Loucy (cell line): ENCODE measurements at regions not wholly inside any gene's neighbourhood (a gene's known extent, or its start where the extent isn't known, plus 50 kb on each side); places are given as distances from the start of the nearest gene placed in this dataset.

Experiments used
- H2AFZ ChIP-seq: fragments of 200-600 bp; sonication (generic); 2 replicates; pipeline ENCODE4 v1.6.0; 2016; ENCODE audit warnings: antibody characterized with exemption, mild to moderate bottlenecking, low read length, moderate library complexity
- H3F3A ChIP-seq: fragments of 200-600 bp; 2 replicates; pipeline ENCODE4 v1.6.0; 2016; ENCODE audit warnings: antibody characterized with exemption, low read depth, mild to moderate bottlenecking
- H3K27me3 ChIP-seq: fragments of 200-600 bp; sonication (generic); 2 replicates; pipeline ENCODE4 v1.6.1; 2014; ENCODE audit warnings: low read length, mild to moderate bottlenecking; ENCODE audit not compliant: insufficient read depth, poor library complexity, severe bottlenecking
- H3K36me3 ChIP-seq: fragments of 200-600 bp; sonication (generic); 2 replicates; pipeline ENCODE4 v1.6.1; 2016; ENCODE audit warnings: low read length; ENCODE audit not compliant: insufficient read depth
- H3K4me1 ChIP-seq: fragments of 200-600 bp; sonication (generic); 2 replicates; pipeline ENCODE4 v1.5.1; 2014; ENCODE audit warnings: low read length, mild to moderate bottlenecking; ENCODE audit not compliant: insufficient read depth, poor library complexity, severe bottlenecking
- H3K4me2 ChIP-seq: fragments of 200-600 bp; sonication (generic); 2 replicates; pipeline ENCODE4 v1.6.0; 2014; ENCODE audit warnings: antibody characterized with exemption, low read length, low read depth, mild to moderate bottlenecking; ENCODE audit not compliant: poor library complexity, severe bottlenecking
- H3K4me3 ChIP-seq: fragments of 200-600 bp; sonication (generic); 2 replicates; pipeline ENCODE4 v1.5.1; 2014; ENCODE audit warnings: low read length, mild to moderate bottlenecking, mixed read lengths; ENCODE audit not compliant: poor library complexity, severe bottlenecking
- H3K79me2 ChIP-seq: fragments of 200-600 bp; sonication (generic); 2 replicates; pipeline ENCODE4 v1.6.1; 2014; ENCODE audit warnings: low read length; ENCODE audit not compliant: insufficient read depth
- H3K9ac ChIP-seq: fragments of 200-600 bp; sonication (generic); 2 replicates; pipeline ENCODE4 v1.6.0; 2014; ENCODE audit warnings: mild to moderate bottlenecking, low read depth, low read length, moderate library complexity; ENCODE audit not compliant: poor library complexity, severe bottlenecking
- H3K9me2 ChIP-seq: fragments of 200-600 bp; sonication (generic); replicated peaks from 2 replicates; pipeline ENCODE4 v1.6.1; 2016; ENCODE audit warnings: low read depth, low read length, mixed read lengths
- H3K9me3 ChIP-seq: fragments of 200-600 bp; sonication (generic); 2 replicates; pipeline ENCODE4 v1.6.1; 2014; ENCODE audit warnings: mild to moderate bottlenecking, antibody characterized with exemption, low read length, low read depth; ENCODE audit not compliant: insufficient read depth
- H4K20me1 ChIP-seq: fragments of 200-600 bp; sonication (generic); 2 replicates; pipeline ENCODE4 v1.6.0; 2014; ENCODE audit warnings: antibody characterized with exemption, low read length, mild to moderate bottlenecking; ENCODE audit not compliant: insufficient read depth, poor library complexity, severe bottlenecking
- CTCF ChIP-seq: fragments of 200-600 bp; sonication (generic); conservative IDR thresholded peaks from 2 replicates; pipeline ENCODE4 v1.5.1; 2014; ENCODE audit warnings: mild to moderate bottlenecking, antibody characterized with exemption, low read length
- EZH2phosphoT487 ChIP-seq: fragments of 200-600 bp; IDR thresholded peaks from 2 replicates; pipeline ENCODE4 v1.6.1; 2018; ENCODE audit warnings: antibody characterized with exemption, mild to moderate bottlenecking, moderate library complexity, borderline replicate concordance

GRCh38 chr2:146985753-146986152 lies 859.1 kb upstream of the ACVR2A start:
- Histone ChIP-seq H3K9ac (no peak overlapping the region), H2AFZ (no peak overlapping the region), H3K79me2 (no peaks in the 10 kb centered on the region), H3F3A (no peaks in the 10 kb centered on the region), H3K9me3 (no peaks in the 10 kb centered on the region), H3K4me3 (no peak overlapping the region), H3K4me2 (no peak overlapping the region), H4K20me1 (no peaks in the 10 kb centered on the region), H3K4me1 (no peaks in the 10 kb centered on the region), H3K36me3 (no peaks in the 10 kb centered on the region), H3K27me3 (no peaks in the 10 kb centered on the region), H3K9me2 (no peaks in the 10 kb centered on the region)
- TF ChIP-seq EZH2phosphoT487 = no peak
- TF ChIP-seq CTCF = no peak

DNA sequence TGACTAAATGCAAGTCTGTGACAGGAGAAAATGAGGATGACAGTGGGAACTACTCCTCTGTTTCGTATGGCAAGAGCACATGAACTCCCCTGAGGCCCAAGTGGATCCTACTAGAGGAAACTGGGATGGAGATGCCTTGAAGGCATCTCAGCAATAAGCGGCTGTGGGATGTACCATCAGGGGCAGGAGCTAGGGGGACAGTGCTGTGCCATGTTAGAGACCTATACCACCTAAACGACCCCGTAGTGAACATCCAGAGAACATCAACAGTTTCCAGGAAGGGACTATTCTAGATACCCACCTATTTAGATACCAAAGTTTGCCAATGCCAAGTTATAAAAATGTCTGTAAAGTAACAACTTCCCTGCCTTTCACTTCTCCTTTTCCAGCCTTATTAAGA lies 860.8 kb upstream of the ACVR2A start:
- no peaks in the 10 kb centered on the region for H3F3A ChIP-seq
- TF ChIP-seq EZH2phosphoT487 = no peak
- no peak for TF ChIP-seq CTCF
- no peak overlapping the region for H3K4me2 ChIP-seq

GRCh38 chr2:146982393-146982846 lies 862.4 kb upstream of the ACVR2A start:
- Histone ChIP-seq H3K9me3 (no peaks in the 10 kb centered on the region), H3K36me3 (no peaks in the 10 kb centered on the region), H3K4me1 (no peaks in the 10 kb centered on the region), H3K4me3 (no peak overlapping the region), H3F3A (no peaks in the 10 kb centered on the region), H3K27me3 (no peaks in the 10 kb centered on the region), H3K79me2 (no peaks in the 10 kb centered on the region), H3K9ac (no peak overlapping the region), H3K4me2 (no peak overlapping the region), H4K20me1 (no peaks in the 10 kb centered on the region), H2AFZ (no peak overlapping the region), H3K9me2 (no peaks in the 10 kb centered on the region)
- TF ChIP-seq EZH2phosphoT487 (no peak), CTCF (no peak)

More for the DNA sequence above, 860.8 kb upstream of the ACVR2A start:
- H3K9ac ChIP-seq = no peak overlapping the region
- H3K9me3 ChIP-seq = no peaks in the 10 kb centered on the region
- H4K20me1 ChIP-seq = no peaks in the 10 kb centered on the region
- H3K36me3 ChIP-seq = no peaks in the 10 kb centered on the region
- H3K27me3 ChIP-seq = no peaks in the 10 kb centered on the region
- H3K79me2 ChIP-seq = no peaks in the 10 kb centered on the region
- H2AFZ ChIP-seq = no peak overlapping the region
- H3K9me2 ChIP-seq = no peaks in the 10 kb centered on the region
- no peaks in the 10 kb centered on the region for H3K4me1 ChIP-seq
- H3K4me3 ChIP-seq = no peak overlapping the region
